DMS 273 treated with DMSO at 0.1 percent for 48 hours (cell line): ENCODE measurements at regions not wholly inside any gene's neighbourhood (a gene's known extent, or its start where the extent isn't known, plus 50 kb on each side); places are given as distances from the start of the nearest gene placed in this dataset.
"Not testable (repeated sequence)": the region's sequence is repeated elsewhere in the genome, so short reads cannot be mapped to it uniquely, and the experiment has no call there.

Experiments
- DNase-seq: peaks from one replicate; lab custom pipeline; 2025; lab: John Stamatoyannopoulos, UW

- no peak for DNase-seq
These were observed 107.9 kb upstream of the BMAL1 start for GRCh38 chr11:13169709-13170108.

- no peak for DNase-seq
These were observed 103.5 kb upstream of the BMAL1 start for GRCh38 chr11:13174090-13174489.

GRCh38 chr11:13183094-13183825, 94.3 kb upstream of the BMAL1 start:
- DNase-seq, result no peak

GRCh38 chr11:13183826-13184196, 93.8 kb upstream of the BMAL1 start:
- no peak for DNase-seq

- no peak for DNase-seq
These were observed 93.2 kb upstream of the BMAL1 start for GRCh38 chr11:13184295-13184794.

- no peak for DNase-seq
These were observed 89.4 kb upstream of the BMAL1 start for GRCh38 chr11:13188179-13188578.

- no peak for DNase-seq
These were observed 87.8 kb upstream of the BMAL1 start for GRCh38 chr11:13189561-13190426.

GRCh38 chr11:13193613-13194012, 84.0 kb upstream of the BMAL1 start:
- no peak for DNase-seq

GRCh38 chr11:13197374-13197773, 80.2 kb upstream of the BMAL1 start:
- DNase-seq, result not testable (repeated sequence)

- no peak for DNase-seq
These were observed 72.1 kb upstream of the BMAL1 start for GRCh38 chr11:13205486-13205885.

- DNase-seq, result no peak
These were observed 71.4 kb upstream of the BMAL1 start for GRCh38 chr11:13206086-13206640.

- no peak for DNase-seq
These were observed 70.3 kb upstream of the BMAL1 start for GRCh38 chr11:13207270-13207664.

- DNase-seq, result no peak
These were observed 69.7 kb upstream of the BMAL1 start for GRCh38 chr11:13207665-13208594.

GRCh38 chr11:13208921-13209320, 68.7 kb upstream of the BMAL1 start:
- DNase-seq, result no peak

- no peak for DNase-seq
These were observed 68.2 kb upstream of the BMAL1 start for GRCh38 chr11:13209379-13209778.

- no peak for DNase-seq
These were observed 67.2 kb upstream of the BMAL1 start for GRCh38 chr11:13210424-13210823.

- no peak for DNase-seq
These were observed 63.3 kb upstream of the BMAL1 start for GRCh38 chr11:13214276-13214675.

GRCh38 chr11:13215149-13215548, 62.4 kb upstream of the BMAL1 start:
- DNase-seq, result no peak

GRCh38 chr11:13216019-13216710, 61.4 kb upstream of the BMAL1 start:
- DNase-seq, result no peak

- DNase-seq, result no peak
These were observed 60.9 kb upstream of the BMAL1 start for GRCh38 chr11:13216711-13217075.

GRCh38 chr11:13218685-13219084, 58.9 kb upstream of the BMAL1 start:
- not testable (repeated sequence) for DNase-seq
